Ectodermal cell (in vitro differentiated cells): ENCODE measurements at regions not wholly inside any gene's neighbourhood (a gene's known extent, or its start where the extent isn't known, plus 50 kb on each side); places are given as distances from the start of the nearest gene placed in this dataset.

Experiments used
- H3K27ac ChIP-seq: 2 replicates; pipeline ENCODE4 v1.7.0; 2013; ENCODE audit warnings: mild to moderate bottlenecking, low read depth, low read length; ENCODE audit not compliant: insufficient read depth, poor library complexity, severe bottlenecking
- H3K27me3 ChIP-seq: 2 replicates; pipeline ENCODE4 v1.7.0; 2013; ENCODE audit warnings: mild to moderate bottlenecking, low read length; ENCODE audit not compliant: insufficient read depth, control insufficient read depth, poor library complexity, severe bottlenecking
- H3K36me3 ChIP-seq: one replicate; pipeline ENCODE4 v1.7.0; 2013; ENCODE audit warnings: low read length; ENCODE audit not compliant: control insufficient read depth, insufficient read depth
- H3K4me1 ChIP-seq: one replicate; pipeline ENCODE4 v1.7.0; 2013; ENCODE audit warnings: low read length; ENCODE audit not compliant: control insufficient read depth, insufficient read depth
- H3K4me3 ChIP-seq: 2 replicates; pipeline ENCODE4 v1.7.0; 2013; ENCODE audit warnings: low read depth, low read length, control low read depth; ENCODE audit not compliant: insufficient read depth
- H3K9me3 ChIP-seq: 2 replicates; pipeline ENCODE4 v1.7.0; 2013; ENCODE audit warnings: mild to moderate bottlenecking, low read length, moderate library complexity; ENCODE audit not compliant: control insufficient read depth
- WGBS, 2 experiments: methylation state at CpG; one replicate each; pipeline ENCODE4 v1.1.7; 2013; ENCODE audit warnings: missing lambda C conversion rate in 2 of 2; 5-methylcytosine and 5-hydroxymethylcytosine counted together

- Histone ChIP-seq H3K4me3 (no peak overlapping the region), H3K27me3 (no peaks in the 10 kb centered on the region), H3K36me3 (no peaks in the 10 kb centered on the region), H3K4me1 (no peaks in the 10 kb centered on the region), H3K9me3 (no peaks in the 10 kb centered on the region), H3K27ac (no peak overlapping the region)
- WGBS, 2 experiments, result 77 to 81% methylated on average over 8 of the region's 9 CpGs
These were observed 60.9 kb upstream of the ERCC4 start for GRCh38 chr16:13858873-13859580.

DNA sequence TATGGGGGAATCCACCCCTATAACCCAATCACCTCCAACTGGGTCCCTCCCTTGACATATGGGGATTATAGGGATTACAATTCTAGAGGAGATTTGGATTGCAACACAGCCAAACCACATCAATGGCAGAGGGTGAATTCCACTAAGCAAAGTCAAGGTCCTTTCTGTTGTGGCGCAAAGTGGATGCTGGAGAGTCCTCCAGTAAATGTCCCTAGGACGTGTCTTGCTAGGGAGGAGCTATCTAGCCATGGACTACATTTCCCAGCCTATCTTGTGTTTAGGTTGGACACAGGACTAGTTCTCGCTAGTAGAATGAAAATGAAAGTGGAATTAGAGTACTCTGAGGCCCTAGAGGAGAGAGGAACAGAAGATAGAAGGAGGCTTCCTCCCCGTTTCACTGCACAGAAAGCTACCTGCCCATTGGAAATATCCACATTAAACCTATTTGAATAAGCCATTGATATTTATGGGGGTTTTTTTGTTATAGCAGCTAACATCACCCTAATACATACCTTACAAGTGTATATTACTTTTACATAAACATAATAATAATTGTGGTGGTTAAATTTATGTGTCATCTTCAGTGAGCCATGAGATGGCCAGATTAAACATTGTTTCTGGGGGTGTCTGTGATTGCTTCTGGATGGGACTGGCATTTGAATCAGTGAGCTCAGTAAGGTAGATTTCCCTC lies 56.7 kb upstream of the ERCC4 start:
- WGBS, 2 experiments, result 90 to 94% methylated on average over 3 of the region's 4 CpGs
- H3K4me3 ChIP-seq, result no peak overlapping the region
- H3K36me3 ChIP-seq, result no peaks in the 10 kb centered on the region
- no peaks in the 10 kb centered on the region for H3K27me3 ChIP-seq
- H3K27ac ChIP-seq, result no peak overlapping the region
- H3K4me1 ChIP-seq, result no peaks in the 10 kb centered on the region
- H3K9me3 ChIP-seq, result no peaks in the 10 kb centered on the region

DNA sequence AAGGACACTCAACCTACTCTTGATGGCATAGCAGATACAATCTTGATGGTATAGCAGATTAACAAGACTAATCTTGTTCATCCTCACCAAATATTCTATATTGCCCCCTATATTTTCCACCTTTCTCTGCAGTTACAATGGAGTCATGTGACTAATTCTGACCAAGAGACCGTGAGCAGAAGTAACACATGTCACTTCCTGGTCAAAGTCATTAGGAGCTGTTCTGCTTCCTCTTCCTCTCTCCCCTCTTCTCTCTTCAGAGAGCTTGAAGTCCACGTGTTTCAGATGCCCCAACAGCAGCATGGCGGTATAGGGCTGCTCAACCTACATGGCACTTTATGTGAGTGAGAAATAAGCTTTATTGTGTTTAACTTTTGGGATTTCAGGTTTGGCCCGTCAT lies 55.3 kb upstream of the ERCC4 start:
- 91 to 95% methylated on average over 4 of the region's 4 CpGs for WGBS, 2 experiments
- H3K9me3 ChIP-seq, result no peaks in the 10 kb centered on the region
- no peak overlapping the region for H3K4me3 ChIP-seq
- H3K27me3 ChIP-seq, result no peaks in the 10 kb centered on the region
- H3K27ac ChIP-seq, result no peak overlapping the region
- H3K4me1 ChIP-seq, result no peaks in the 10 kb centered on the region
- no peaks in the 10 kb centered on the region for H3K36me3 ChIP-seq

GRCh38 chr16:13866073-13866472 lies 53.9 kb upstream of the ERCC4 start:
- H3K27ac ChIP-seq, result no peak overlapping the region
- H3K4me3 ChIP-seq, result no peak overlapping the region
- 39 to 47% methylated on average over 8 of the region's 8 CpGs for WGBS, 2 experiments
- H3K36me3 ChIP-seq, result no peaks in the 10 kb centered on the region
- no peaks in the 10 kb centered on the region for H3K9me3 ChIP-seq
- no peaks in the 10 kb centered on the region for H3K4me1 ChIP-seq
- H3K27me3 ChIP-seq, result no peaks in the 10 kb centered on the region
